ENCODE measurements at regions not wholly inside any gene's neighbourhood (a gene's known extent, or its start where the extent isn't known, plus 50 kb on each side); places are given as distances from the start of the nearest gene placed in this dataset.

- intact Hi-C loops (cut with DNase I), result no loop called here
- TF ChIP-seq CTCF (IDR thresholded peaks at IDR 0.05), result no peak
- DNase-seq, result peak in 1 of 2 donors; percentile 81
- peak overlapping the region; percentile 37 for H3K27ac ChIP-seq
- 34 to 41% (median 36%) methylated on average over 3 of the region's 3 CpGs for WGBS, 3 donors
- no peak overlapping the region for H3K4me3 ChIP-seq
- no peaks in the 10 kb centered on the region for H3K9me3 ChIP-seq
- peaks cover 12% of the 10 kb centered on the region for H3K4me1 ChIP-seq
- ATAC-seq, result peak; percentile 47 to 79 (median 65)
- no peaks in the 10 kb centered on the region for H3K36me3 ChIP-seq (ENCODE audit: insufficient read depth in 1 of 2, low read depth in 1 of 2)
- no peaks in the 10 kb centered on the region for H3K27me3 ChIP-seq (ENCODE audit: insufficient read depth in 3 of 3, low read length in 2 of 3)
Measured at GRCh38 chr5:134063188-134063820, 51.2 kb upstream of the TCF7 start.

- no peaks in the 10 kb centered on the region for H3K9me3 ChIP-seq
- no peak for ATAC-seq
- intact Hi-C loops (cut with DNase I), result no loop called here
- H3K4me1 ChIP-seq, result peaks cover 14% of the 10 kb centered on the region
- no peaks in the 10 kb centered on the region for H3K27me3 ChIP-seq (ENCODE audit: insufficient read depth in 3 of 3, low read length in 2 of 3)
- WGBS, 3 donors, result 76 to 80% (median 77%) methylated on average over 8 of the region's 8 CpGs
- no peak overlapping the region for H3K4me3 ChIP-seq
- H3K27ac ChIP-seq, result peak overlapping the region; percentile 91
- no peak for DNase-seq
- TF ChIP-seq CTCF (IDR thresholded peaks at IDR 0.05), result no peak
- no peaks in the 10 kb centered on the region for H3K36me3 ChIP-seq (ENCODE audit: insufficient read depth in 1 of 2, low read depth in 1 of 2)
Measured at GRCh38 chr5:134059758-134060495, 54.6 kb upstream of the TCF7 start.

- no peaks in the 10 kb centered on the region for H3K36me3 ChIP-seq (ENCODE audit: insufficient read depth in 1 of 2, low read depth in 1 of 2)
- WGBS, 3 donors, result 91 to 97% (median 94%) methylated on average over 5 of the region's 5 CpGs
- H3K4me3 ChIP-seq, result no peak overlapping the region
- no peak for TF ChIP-seq CTCF (IDR thresholded peaks at IDR 0.05)
- peaks cover 9% of the 10 kb centered on the region for H3K4me1 ChIP-seq
- H3K9me3 ChIP-seq, result no peaks in the 10 kb centered on the region
- intact Hi-C loops (cut with DNase I), result no loop called here
- no peak overlapping the region for H3K27ac ChIP-seq
- H3K27me3 ChIP-seq (ENCODE audit: insufficient read depth in 3 of 3, low read length in 2 of 3), result no peaks in the 10 kb centered on the region
- DNase-seq (no peak), ATAC-seq (no peak)
Measured at GRCh38 chr5:134055015-134055414, 50.2 kb upstream of the VDAC1 start.

Measured in psoas muscle (tissue), 7 donors.